ENCODE measurements at regions not wholly inside any gene's neighbourhood (a gene's known extent, or its start where the extent isn't known, plus 50 kb on each side); places are given as distances from the start of the nearest gene placed in this dataset.
A peak's percentile ranks its signal among the peaks of the same experiment; 100 is the strongest.

- TF ChIP-seq CTCF (optimal IDR thresholded peaks at IDR 0.05 in 1 of 3, IDR thresholded peaks at IDR 0.05 in 1 of 3, conservative IDR thresholded peaks at IDR 0.05 in 1 of 3; ENCODE audit: extremely low read depth in 1 of 3, insufficient read depth in 2 of 3, low read length in 3 of 3) (peak; percentile 51 to 61 (median 56)), EZH2 (IDR thresholded peaks at IDR 0.05; ENCODE audit: low read length) (no peak)
Measured at GRCh38 chr4:147378780-147379179, 102.1 kb upstream of the EDNRA start.
